GM18907 (cell line): ENCODE measurements at regions not wholly inside any gene's neighbourhood (a gene's known extent, or its start where the extent isn't known, plus 50 kb on each side); places are given as distances from the start of the nearest gene placed in this dataset.

Experiments used
- ATAC-seq: cut with Tn5 transposase; IDR thresholded peaks from one replicate; pipeline ENCODE4 v1.9.1; 2021; ENCODE audit warnings: mild to moderate bottlenecking, moderate library complexity; ENCODE audit not compliant: unreplicated experiment

- ATAC-seq, result no peak
Measured at GRCh38 chr10:2284071-2284470, 546.7 kb upstream of the ADARB2 start.

- no peak for ATAC-seq
Measured at GRCh38 chr10:2282202-2282601, 544.9 kb upstream of the ADARB2 start.

DNA sequence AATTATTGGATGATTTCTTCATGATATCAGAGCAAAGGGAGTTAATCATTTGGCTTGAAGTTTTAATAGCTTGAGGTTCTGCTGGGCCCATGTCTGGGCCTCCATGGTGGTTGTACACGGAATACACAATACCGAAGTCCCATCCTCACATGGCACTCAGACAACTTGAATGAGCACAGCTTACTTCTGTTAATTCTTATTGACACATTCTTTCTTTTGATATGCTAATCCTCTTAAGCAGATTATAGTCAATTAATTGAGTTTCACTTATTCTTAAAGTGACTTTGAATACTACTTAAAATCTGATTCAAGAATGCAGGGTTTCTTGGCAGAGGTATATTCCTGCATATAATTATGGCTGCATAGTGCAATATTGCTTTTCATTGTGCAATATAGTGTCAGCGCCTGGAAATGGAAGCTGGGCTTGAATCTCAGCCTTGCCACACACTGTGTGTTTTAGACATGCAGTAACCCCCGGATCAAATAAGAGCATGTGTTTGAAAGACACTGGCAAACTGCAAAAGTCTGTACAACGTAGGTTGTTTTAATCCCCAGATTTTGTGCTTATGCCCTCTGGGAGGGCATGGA is 543.5 kb upstream of the ADARB2 start:
- ATAC-seq, result no peak

DNA sequence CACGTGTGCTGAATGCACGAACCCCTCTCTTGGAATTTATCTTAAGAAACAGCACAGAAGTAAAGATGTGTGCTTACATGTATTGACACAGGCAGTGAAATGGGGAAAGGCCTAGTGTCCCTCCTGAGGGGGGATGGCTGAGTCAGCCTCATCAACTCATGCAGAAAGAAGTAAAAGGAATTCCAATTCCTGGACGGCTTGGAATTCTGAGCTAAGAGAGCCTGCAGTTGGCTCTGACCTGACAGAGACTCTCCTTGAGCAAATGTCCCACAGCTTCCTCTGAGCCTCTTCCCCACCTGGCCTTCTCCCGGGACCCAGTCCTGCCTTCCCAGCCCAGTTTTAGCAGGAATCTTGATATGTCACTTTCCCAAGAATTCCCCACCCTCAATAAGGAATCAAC is 542.4 kb upstream of the ADARB2 start:
- ATAC-seq, result no peak

- no peak for ATAC-seq
Measured at GRCh38 chr10:2278363-2278762, 541.0 kb upstream of the ADARB2 start.

- ATAC-seq, result no peak
Measured at GRCh38 chr10:2263561-2263960, 526.2 kb upstream of the ADARB2 start.

- no peak for ATAC-seq
Measured at GRCh38 chr10:2262878-2263277, 525.6 kb upstream of the ADARB2 start.

- ATAC-seq, result no peak
Measured at GRCh38 chr10:2262333-2262732, 525.0 kb upstream of the ADARB2 start.

GRCh38 chr10:2256241-2256640 is 518.9 kb upstream of the ADARB2 start:
- ATAC-seq, result no peak

GRCh38 chr10:2252096-2252495 is 514.8 kb upstream of the ADARB2 start:
- no peak for ATAC-seq

DNA sequence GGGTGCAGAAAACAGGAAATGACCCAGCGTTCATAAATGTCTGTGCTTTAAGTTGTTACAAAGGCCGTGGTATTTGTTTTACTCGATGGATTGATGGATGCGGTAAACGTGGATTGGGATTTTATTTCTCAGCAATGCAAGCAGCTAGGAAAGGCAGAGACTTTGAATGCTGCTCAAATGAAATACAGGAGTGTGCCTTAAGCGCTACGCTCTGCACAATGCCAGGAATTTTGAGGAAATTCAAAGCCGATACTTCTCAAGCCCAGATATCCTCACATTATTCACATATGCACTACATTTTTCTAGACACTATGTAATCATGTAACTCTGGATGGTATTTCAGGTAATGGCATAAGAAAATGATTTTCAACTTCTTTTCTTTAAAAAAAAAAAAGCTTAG is 514.3 kb upstream of the ADARB2 start:
- ATAC-seq, result no peak

GRCh38 chr10:2246747-2247146 is 509.4 kb upstream of the ADARB2 start:
- no peak for ATAC-seq

DNA sequence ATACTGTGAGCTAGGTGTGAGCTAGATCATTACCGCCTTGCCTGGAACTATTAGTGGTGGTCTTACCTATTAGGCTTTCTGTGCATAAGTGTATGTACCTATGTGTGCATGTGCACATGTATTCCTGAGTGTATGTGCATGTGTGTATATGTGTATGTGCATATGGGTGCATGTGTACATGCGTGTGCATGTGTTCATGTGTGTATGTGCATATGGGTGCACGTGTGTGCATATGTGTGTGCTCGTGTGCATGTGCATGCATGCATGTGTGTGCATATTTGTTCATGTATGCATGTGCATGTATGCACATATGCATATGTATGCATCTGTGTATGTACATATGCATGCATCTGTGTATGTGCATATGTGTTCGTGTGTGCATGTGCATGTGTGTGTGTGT is 508.3 kb upstream of the ADARB2 start:
- no peak for ATAC-seq

- ATAC-seq, result no peak
Measured at GRCh38 chr10:2244471-2244870, 507.1 kb upstream of the ADARB2 start.

- ATAC-seq, result no peak
Measured at GRCh38 chr10:2236876-2237275, 499.6 kb upstream of the ADARB2 start.

DNA sequence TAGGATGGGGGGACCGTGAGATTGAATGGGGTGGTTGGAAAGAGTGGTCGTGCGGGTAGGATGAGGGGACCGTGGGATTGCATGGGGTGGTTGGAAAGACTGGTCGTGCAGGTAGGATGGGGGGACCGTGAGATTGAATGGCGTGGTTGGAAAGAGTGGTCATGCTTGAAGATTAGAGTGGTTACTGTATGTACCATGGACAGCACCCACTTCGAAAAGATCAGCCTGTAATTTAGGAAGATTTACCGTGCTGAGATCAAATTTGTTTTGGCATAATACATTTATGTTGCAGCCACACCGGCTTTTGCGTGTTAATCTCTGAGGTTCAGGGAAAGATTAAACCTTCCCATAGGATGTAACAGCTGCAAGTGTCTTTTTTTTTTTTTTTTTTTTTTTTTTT is 495.2 kb upstream of the ADARB2 start:
- ATAC-seq, result no peak

- no peak for ATAC-seq
Measured at GRCh38 chr10:2230478-2230877, 493.2 kb upstream of the ADARB2 start.

DNA sequence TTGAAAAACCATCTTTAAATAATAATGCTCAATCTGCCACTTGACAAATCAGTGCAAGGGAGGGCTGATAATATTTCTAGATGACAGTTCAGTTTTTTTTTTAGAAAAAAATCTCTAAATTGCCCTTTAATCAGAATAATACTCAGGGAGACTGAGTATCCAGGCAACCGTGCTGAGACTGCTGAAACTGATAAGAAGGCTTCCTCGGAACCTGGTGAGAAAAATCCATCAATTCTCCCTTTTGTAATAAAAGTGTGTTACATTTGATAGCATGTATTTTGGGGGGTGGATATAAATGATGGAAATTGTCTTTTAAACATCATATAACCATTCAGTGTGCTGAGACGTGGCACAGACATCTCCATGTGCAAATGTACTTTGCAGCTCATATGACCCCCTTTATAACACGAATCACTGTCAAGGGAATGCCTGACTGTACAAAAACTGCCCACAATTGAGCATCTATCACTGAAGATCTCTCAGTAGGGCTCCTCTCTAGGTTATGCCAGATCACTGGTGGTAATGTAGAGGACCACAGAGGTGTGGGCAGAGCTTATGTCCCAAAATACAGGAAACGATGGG is 491.1 kb upstream of the ADARB2 start:
- ATAC-seq, result no peak

DNA sequence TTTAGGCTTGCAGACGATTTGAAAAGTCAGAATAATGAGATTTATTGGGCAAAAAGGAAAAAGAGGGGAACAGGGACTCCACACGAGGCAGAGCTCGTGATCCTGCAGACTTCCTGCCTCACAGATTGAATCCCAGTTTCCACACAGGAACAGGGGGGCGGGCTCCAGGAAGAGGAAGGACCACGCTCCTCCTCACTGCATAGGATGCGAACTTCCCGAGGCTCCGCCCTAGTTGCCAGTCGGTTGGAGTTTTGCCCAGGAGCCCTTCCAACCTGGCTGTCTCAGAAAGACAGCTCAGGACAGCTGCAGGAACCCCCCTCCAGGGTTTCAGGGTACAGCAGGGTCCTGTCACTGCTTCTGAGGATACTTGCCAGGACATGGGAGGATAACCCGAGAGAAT is 488.3 kb upstream of the ADARB2 start:
- no peak for ATAC-seq

DNA sequence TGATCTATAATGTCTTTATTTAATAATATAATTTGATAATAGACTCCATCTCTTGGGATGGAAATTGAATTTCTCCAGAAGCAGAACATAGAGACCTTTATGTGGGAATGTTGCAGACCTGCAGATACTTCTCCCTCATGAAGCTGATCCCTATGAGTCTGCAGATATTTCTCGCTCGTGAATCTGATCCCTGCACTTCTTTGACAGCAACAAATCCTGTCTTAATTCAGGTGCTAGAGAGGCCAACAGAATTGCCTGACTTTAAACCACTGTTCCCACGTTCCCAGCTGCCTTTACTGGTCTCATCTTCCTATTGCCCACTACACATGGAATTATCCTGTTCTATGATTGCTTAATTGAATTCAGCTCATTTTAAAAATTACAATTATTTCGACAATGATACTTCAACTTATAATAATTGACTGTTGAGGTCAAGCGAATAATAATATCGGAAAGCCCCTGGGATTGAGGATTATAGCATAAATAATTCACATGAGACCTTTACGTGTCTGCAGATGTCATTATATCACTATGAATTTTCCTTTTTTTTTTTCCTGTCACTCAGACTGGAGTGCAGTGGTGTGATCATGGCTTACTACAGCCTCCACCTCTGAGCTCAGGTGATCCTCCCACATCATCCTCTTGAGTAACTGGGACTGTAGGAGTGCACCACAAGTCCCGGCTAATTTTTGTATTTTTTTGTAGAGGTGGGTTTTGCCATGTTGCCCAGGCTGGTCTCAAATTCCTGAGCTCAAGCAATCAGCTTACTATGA is 486.4 kb upstream of the ADARB2 start:
- no peak for ATAC-seq

DNA sequence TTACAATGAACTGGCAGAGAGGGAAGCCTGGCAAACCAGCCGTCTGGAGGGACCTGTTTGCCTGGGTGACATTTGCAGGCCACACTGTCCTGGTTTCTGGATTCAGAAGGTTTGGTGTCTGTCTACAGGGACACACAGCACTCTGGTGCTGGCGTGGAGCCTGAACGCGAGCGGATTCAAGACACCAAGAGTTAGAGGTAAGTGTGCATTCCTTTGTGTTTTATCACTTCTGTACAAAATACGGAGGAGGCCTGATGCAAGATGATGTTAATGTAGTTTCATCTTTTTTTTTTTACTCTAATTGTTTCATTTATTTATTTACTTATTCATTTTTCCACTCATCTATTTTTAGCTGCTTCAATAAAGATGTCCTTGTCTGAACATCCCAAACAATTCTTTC is 485.3 kb upstream of the ADARB2 start:
- ATAC-seq, result no peak

DNA sequence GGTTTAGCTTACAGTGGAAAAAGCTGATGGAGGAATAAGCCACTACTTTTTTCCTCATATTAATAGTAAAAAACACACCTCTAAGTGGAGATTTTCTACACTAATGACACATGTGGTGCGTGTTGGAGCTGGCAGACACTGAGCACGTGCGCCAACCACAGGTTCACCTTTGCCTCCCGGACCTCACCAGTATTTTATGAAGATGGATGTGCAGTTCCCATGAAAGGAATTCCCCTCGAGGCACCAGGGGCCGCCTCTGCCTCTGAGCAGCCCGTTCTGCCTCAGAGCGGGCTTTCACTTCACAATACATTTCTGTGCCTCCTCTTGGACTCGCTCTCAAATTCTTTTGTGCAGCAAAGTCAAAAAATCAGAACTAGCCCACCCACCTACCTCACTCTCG is 477.5 kb upstream of the ADARB2 start:
- no peak for ATAC-seq
